Myocyte (in vitro differentiated cells): ENCODE measurements at regions not wholly inside any gene's neighbourhood (a gene's known extent, or its start where the extent isn't known, plus 50 kb on each side); places are given as distances from the start of the nearest gene placed in this dataset.

Experiments used
- DNase-seq: peaks from one replicate; pipeline ENCODE4 v3.0.0-alpha.2; 2012; ENCODE audit warnings: low read depth

DNA sequence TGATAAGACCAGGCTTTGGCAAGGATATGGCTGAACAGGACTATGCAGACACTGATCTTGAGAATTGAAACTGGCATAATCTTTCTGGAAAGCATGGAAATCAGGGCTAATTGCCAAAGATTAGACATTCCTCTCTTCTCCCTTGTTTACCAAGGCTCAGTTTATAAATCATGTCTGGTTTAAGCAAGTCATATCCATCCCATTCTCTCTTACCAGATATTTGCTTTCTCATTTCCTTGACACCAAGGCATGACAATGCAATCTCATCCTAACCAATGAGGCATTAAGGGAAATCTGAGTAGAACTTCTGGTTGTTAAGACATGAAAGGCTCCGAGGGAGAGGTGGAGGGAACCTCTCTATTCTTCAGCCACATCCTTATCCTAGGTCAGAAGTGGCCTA is 110.3 kb upstream of the CEP85L start:
- no peak for DNase-seq

GRCh38 chr6:118758946-118759345 is 107.6 kb upstream of the CEP85L start:
- DNase-seq = no peak

- DNase-seq = no peak
Observed at GRCh38 chr6:118755941-118756646, 104.7 kb upstream of the CEP85L start.

GRCh38 chr6:118752803-118753202 is 101.4 kb upstream of the CEP85L start:
- DNase-seq = no peak

GRCh38 chr6:118751072-118751471 is 99.7 kb upstream of the CEP85L start:
- no peak for DNase-seq

DNA sequence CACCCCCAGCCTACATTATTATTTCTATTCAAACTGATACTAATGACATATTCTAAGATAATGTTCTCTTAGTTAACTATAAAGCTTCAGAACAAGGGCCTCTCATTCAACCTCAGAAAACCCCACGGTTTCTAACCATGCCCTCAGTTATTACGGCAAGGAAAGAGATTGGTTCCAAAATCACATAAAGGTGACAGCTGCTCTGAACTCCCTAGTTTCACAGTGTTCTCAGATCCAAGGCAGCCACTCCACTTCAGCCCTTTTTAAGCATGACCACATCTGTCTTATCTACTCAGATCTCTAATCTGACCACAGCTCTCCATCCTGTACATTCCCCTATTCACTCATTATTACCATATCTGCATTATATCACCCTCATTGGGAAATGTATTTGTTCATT is 98.8 kb upstream of the CEP85L start:
- DNase-seq = peak; percentile 34

GRCh38 chr6:118748311-118749062 is 97.1 kb upstream of the CEP85L start:
- peak; percentile 96 for DNase-seq

GRCh38 chr6:118746825-118747174 is 95.4 kb upstream of the CEP85L start:
- no peak for DNase-seq

DNA sequence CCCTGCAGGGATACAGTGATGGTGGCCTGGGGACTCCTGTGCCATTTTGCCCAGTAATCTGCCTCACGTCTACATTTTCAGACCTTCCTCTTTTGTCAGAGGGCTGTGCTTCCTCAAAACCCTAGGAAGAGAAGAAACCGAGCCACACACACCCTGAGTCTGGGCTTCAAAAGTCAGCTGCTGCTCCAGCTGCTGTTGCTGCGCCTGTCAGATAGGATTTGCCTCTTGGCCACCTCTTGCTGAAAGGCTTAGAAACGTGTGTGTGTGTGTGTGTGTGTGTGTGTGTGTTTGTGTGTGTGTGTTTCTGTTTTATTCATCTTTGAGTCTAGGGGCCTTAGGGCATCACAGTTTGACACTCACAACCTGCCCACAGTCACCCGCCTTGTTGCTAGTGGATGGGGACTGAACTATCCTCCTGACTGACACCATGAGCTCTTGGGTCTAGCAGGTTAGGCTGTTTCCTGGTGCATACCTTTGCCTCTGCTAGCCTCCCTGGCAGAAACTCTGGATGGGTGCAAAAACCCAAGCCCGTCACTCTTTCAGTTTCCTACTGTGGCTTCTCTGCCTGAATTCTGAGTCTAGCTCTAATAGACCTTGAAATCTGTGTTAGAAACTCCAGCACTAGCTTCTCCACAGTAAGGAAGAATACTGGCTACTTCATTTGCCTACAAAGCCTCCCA is 94.9 kb upstream of the CEP85L start:
- peak; percentile 87 for DNase-seq

DNA sequence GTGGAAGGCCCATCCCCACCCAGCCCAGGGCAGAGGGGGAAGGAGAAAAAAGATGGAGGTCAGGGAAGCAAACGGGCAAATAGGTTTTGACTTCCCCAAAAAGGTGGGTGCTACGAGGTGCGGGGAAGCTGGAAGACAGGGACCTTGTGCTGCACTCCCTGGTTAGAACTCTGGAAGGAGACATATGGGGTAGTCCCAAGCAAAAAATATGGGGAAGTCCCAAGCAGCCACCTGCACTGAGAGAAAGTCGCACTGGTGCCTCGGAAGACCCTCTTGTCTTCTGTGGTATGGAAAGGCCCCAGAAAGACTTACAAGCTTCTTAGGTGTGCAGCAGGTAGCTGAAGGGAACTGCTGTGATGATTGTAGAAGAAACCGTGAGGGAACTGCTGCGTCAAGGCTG is 93.8 kb upstream of the CEP85L start:
- DNase-seq = no peak

DNA sequence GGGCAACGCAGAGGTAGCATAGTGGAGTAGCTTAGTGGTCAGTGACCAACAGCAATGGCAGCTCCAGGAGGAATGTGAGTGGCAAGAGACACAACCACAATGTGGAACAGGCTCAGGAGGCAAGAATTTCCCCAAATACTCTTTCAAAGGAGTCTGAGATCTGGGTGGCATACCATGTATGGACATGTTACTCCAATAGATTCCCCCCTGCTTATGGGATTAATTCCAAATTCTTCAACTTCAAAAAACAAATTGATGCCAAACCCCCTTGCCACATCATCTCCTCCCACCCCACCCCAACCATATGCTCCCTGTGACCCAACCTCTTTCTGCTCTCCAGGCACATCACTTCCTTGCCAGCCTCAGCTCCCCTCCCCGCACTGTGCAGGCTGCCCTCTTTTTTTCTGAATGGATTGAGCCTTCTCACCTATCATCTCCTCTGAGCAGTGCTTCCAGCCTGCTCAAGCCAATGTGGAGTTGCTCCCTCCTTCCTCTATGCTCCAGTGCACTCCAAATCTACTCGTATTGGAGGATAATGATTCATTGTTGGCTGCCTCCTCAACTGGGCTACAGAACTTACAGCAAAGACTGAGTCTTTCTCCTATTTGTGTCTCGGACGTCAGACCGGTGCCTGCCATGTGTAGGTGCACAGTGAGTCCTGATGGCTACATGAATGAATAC is 93.0 kb upstream of the CEP85L start:
- DNase-seq = peak; percentile 63

DNA sequence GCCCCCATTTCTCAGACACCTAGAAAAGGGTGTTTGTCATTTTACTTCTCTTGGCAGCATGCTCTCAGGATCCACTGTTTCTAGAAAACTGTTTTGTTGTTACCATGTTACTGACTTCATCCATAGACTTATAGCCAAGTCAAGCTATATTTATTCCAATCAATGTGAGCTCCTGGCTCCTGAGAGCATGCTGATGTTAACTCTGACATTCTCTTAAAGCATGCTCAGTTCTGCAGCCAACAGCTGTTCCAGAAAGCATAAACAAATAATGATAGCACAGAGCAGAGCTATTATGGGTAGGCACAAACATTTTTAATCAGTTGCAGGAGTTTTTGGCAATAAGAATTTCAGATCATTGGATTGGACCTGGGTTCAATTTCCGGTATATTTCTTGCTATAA is 92.4 kb upstream of the CEP85L start:
- peak; percentile 39 for DNase-seq

DNA sequence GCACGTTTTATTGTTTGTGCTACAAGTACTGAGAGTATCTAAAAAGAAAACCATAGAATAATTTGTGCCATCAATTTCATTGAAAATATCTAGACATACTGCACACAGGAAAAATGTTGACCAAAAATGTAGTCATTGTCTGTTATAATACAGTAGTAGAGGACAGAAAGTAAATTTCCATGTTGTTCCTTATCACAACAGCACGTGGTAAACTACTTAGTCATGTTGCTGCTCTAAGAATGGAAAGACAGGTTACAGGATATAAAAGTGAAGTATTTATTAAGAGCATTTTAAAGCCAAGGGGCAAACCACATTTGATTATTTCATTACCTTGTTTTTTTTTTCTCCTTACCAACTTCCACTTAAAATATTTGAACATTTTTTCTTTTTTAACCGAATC is 89.0 kb upstream of the CEP85L start:
- peak; percentile 42 for DNase-seq

DNA sequence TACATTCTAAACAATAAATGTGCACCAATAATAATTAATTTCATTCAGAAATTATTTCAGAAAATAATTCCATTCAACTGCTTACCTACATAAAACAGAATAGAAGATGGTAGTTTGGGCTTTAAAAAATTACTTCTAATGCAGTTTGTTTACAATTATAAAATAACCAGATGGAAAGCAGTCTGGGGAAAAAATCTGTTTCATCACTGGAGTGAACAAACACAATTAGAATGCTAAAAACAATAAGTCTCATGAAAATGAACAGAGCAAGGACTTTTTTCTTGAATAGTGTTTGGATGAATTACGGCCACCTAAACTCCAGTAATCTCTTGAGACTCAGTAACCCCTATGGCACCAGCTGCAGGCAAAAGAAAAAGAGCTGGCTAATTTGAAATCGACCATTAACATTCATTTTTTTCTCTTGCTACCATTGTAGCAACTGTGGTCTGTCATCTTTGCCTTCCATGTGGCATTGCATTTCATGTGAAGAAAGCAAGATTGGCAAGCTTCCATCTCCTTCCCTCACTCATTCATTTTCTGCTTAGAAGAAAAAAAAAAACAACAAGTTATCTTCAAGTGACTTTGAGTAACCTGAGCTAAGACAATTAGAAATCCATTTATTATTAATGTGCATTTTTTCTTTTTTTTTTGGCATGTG is 88.4 kb upstream of the CEP85L start:
- peak; percentile 70 for DNase-seq

DNA sequence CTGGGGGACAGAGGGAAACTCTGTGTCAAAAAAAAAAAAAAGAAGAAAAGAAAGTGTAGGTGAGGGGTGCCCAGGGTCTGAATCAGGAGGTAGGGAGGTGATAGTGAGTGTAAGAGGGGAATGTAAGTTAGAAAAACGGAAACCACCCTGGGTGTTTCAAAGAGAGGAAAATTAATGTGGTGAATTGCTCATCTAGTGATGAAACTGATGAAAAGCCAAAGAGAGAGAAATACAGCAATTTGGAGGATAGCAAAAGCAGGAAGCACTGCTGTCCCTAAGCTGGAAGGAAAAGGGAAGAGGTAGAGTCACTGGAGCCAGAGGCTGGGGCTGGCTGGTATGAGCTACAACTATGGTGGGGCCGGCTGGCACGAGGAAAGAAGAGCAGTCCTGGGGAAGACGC is 85.0 kb upstream of the CEP85L start:
- no peak for DNase-seq

GRCh38 chr6:118735320-118735719 is 83.9 kb upstream of the CEP85L start:
- peak; percentile 49 for DNase-seq

DNA sequence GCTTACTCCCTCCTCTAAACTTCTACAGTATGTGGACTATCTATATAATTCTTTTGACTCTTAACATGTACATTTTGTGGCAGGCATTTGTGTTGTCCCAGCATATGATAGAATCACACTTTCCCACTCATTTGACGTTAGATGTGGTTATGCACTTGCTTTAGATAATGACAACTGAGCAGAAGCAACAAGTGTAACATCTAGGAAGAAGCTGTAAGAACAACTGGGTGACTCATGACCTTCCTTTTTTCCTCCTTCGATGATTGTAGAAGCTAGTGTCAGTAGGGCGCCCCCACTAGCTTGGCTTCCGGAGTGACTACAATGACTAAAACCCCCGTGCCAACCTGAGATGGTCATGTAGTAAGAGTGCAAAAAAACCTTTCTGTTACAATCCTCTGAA is 74.6 kb upstream of the CEP85L start:
- no peak for DNase-seq

DNA sequence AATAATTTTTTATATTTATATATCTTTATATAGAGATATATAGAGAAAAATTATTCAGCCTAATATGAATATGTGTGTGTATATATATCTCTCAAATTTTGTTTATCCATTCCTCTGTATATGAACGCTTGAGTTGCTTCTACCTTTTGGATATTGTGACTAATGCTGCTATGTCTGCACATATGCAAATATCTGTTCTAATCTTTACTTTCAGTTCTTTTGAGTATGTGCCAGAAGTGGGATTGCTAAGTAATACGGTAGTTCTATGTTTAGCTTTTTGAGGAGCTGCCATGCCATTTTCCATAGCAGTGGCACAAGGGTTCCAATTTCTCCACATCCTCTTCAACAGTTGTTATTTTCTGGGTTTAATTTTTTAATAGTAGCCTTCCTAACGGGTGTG is 72.8 kb upstream of the CEP85L start:
- peak; percentile 24 for DNase-seq

- DNase-seq = no peak
Observed at GRCh38 chr6:118722829-118723813, 71.7 kb upstream of the CEP85L start.

DNA sequence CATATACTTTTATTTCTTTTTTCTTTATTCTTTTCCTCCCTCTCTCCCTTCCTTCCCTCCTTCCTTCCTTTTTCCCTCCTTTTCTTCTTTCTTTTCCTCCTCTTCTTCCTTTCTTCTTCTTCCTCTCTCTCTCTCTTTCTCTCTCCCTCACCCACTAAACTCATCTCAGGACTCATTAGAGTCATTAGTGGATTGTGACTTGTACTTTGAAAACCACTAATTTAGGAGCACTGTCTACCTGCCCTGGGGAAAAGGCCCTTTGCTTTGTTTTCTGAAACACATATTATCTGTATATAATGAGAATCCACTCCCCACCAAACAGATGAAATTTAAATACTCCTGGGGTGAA is 68.7 kb upstream of the CEP85L start:
- no peak for DNase-seq
